ENCODE measurements at regions not wholly inside any gene's neighbourhood (a gene's known extent, or its start where the extent isn't known, plus 50 kb on each side); places are given as distances from the start of the nearest gene placed in this dataset.

DNA sequence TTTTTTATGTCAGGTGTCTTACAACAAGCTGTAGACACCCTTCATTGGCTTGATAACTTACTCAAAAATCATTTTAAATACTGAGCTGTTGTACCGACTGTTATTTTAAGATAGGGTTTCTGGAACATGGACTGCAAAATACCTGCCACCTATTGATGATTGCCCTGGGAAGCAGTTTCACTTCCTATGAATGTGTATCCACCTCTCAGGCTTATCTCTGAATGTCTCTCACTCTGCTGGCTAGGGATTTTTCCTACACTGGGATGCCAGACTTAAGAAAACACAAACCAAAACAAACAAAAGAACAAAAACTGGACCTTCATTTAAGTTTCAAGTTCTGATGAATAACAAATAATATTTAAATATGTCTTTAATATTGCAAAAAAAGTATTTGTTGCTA lies 663.7 kb downstream of the EFNB2 start:
- Histone ChIP-seq H3K9me3 (no peaks in the 10 kb centered on the region), H3K36me3 (no peaks in the 10 kb centered on the region), H3K27ac (no peak overlapping the region), H3K27me3 (no peaks in the 10 kb centered on the region), H3K4me3 (no peak overlapping the region), H3K4me1 (no peaks in the 10 kb centered on the region)
- 75 to 90% methylated on average over 1 of the region's 1 CpG for WGBS, 2 donors
- intact Hi-C loops (cut with DNase I): no loop called here
- TF ChIP-seq EP300 (IDR thresholded peaks at IDR 0.05): no peak
- no peak for TF ChIP-seq POLR2A (IDR thresholded peaks at IDR 0.05)
- no peak for TF ChIP-seq POLR2AphosphoS5 (IDR thresholded peaks at IDR 0.05)
- TF ChIP-seq CTCF (IDR thresholded peaks at IDR 0.05): no peak
- DNase-seq: no peak

DNA sequence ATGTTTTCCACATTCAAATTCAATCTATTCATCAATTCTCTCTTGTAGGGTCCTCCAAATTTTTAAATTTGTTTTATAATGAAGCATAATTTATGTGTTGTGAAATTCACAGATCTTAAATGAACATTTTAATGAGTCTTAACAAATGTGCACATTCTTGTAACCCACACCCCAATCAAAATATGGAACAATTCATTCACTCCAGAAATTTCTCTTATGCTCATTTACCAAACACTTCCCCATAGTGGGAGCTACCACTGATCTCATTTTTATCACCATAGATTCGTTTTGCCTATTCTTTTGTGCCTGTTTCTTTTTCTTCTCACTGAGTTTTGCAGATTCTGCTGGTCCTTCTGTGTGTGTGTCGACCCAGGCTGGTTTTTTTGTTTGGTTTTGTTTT lies 664.1 kb downstream of the EFNB2 start:
- H3K9me3 ChIP-seq: no peaks in the 10 kb centered on the region
- intact Hi-C loops (cut with DNase I): no loop called here
- 76 to 79% methylated on average over 2 of the region's 2 CpGs for WGBS, 2 donors
- H3K4me3 ChIP-seq: no peak overlapping the region
- H3K36me3 ChIP-seq: no peaks in the 10 kb centered on the region
- no peak for TF ChIP-seq POLR2AphosphoS5 (IDR thresholded peaks at IDR 0.05)
- no peak for TF ChIP-seq EP300 (IDR thresholded peaks at IDR 0.05)
- no peak for TF ChIP-seq CTCF (IDR thresholded peaks at IDR 0.05)
- TF ChIP-seq POLR2A (IDR thresholded peaks at IDR 0.05): no peak
- H3K27ac ChIP-seq: no peak overlapping the region
- H3K4me1 ChIP-seq: no peaks in the 10 kb centered on the region
- no peaks in the 10 kb centered on the region for H3K27me3 ChIP-seq
- DNase-seq: no peak

GRCh38 chr13:105863300-105863920 lies 672.1 kb downstream of the EFNB2 start:
- Histone ChIP-seq H3K4me1 (no peaks in the 10 kb centered on the region), H3K9me3 (no peaks in the 10 kb centered on the region), H3K27ac (no peak overlapping the region), H3K27me3 (no peaks in the 10 kb centered on the region), H3K36me3 (no peaks in the 10 kb centered on the region), H3K4me3 (no peak overlapping the region)
- intact Hi-C loops (cut with DNase I): no loop called here
- TF ChIP-seq POLR2A (IDR thresholded peaks at IDR 0.05): no peak
- no peak for TF ChIP-seq POLR2AphosphoS5 (IDR thresholded peaks at IDR 0.05)
- TF ChIP-seq CTCF (IDR thresholded peaks at IDR 0.05): no peak
- no peak for TF ChIP-seq EP300 (IDR thresholded peaks at IDR 0.05)
- WGBS, 2 donors: 94 to 97% methylated on average over 5 of the region's 5 CpGs
- DNase-seq: no peak

DNA sequence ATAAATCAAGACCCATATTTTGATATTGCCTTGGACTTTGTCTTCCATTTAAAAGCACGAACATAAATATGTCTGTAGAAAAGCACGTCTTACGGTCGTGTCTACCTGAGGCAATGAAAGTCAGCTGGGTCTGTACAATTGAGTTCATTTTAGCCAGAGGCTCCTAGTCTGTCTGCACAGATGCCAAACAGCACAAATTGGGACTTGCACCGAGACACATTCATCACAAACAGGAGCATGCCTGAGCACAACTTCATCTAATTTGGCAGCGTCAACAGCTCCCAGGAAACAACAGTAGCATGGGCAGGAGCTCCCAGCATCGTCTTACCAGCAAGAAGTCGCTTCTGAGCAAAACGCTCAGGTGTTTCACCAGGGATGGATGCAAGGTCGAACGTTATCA lies 687.0 kb downstream of the EFNB2 start:
- 88% methylated on average over 11 of the region's 11 CpGs for WGBS, 2 donors
- DNase-seq: no peak
- no peaks in the 10 kb centered on the region for H3K9me3 ChIP-seq
- peaks cover 0 to 18% (median 12%) of the 10 kb centered on the region in 4 donors for H3K4me1 ChIP-seq
- no peak overlapping the region for H3K4me3 ChIP-seq
- intact Hi-C loops (cut with DNase I): no loop called here
- TF ChIP-seq EP300 (IDR thresholded peaks at IDR 0.05) (no peak), CTCF (IDR thresholded peaks at IDR 0.05) (no peak), POLR2A (IDR thresholded peaks at IDR 0.05) (no peak), POLR2AphosphoS5 (IDR thresholded peaks at IDR 0.05) (no peak)
- H3K27ac ChIP-seq: no peak overlapping the region
- no peaks in the 10 kb centered on the region for H3K27me3 ChIP-seq
- no peaks in the 10 kb centered on the region for H3K36me3 ChIP-seq
